IMR-90 (cell line): ENCODE measurements at regions not wholly inside any gene's neighbourhood (a gene's known extent, or its start where the extent isn't known, plus 50 kb on each side); places are given as distances from the start of the nearest gene placed in this dataset.

Source experiments
- ATAC-seq: fragments of 200-7000 bp; cut with Tn5 transposase; 2 replicates; pipeline ENCODE4 v1.9.1; 2020; ENCODE audit warnings: low read depth, mild to moderate bottlenecking, moderate library complexity
- BruUV-seq: library from RNA; stranded (reverse); fragments of 400-500 nt; replicated peaks from 2 replicates; lab custom pipeline; 2021; lab: Mats Ljungman, UMichigan
- CTCF ChIA-PET: fragments of 300-600 bp; formaldehyde crosslinking; extraction: SDS; loops from one replicate; lab custom pipeline; 2021; ENCODE audit warnings: antibody characterized with exemption; lab: Yijun Ruan, JAX
- POLR2A ChIA-PET: fragments of 300-600 bp; sonication (Branson Sonifier 250); formaldehyde crosslinking; loops from one replicate; lab custom pipeline; 2022; ENCODE audit warnings: antibody characterized with exemption; ENCODE audit not compliant: unreplicated experiment; lab: Charles Lee
- DNase-seq: peaks from one replicate; pipeline ENCODE4 v3.0.0; 2013
- H2AFZ ChIP-seq: replicated peaks from 2 replicates; pipeline ENCODE3; 2013; ENCODE audit warnings: low read length, mild to moderate bottlenecking; ENCODE audit not compliant: poor library complexity
- H2AK5ac ChIP-seq: 2 replicates; pipeline ENCODE4 v1.6.1; 2013; ENCODE audit warnings: low read depth, low read length, inconsistent platforms
- H2AK9ac ChIP-seq: replicated peaks from 2 replicates; pipeline ENCODE3; 2013; ENCODE audit warnings: mild to moderate bottlenecking, low read depth, low read length, moderate library complexity; ENCODE audit not compliant: poor library complexity
- H2BK120ac ChIP-seq: 2 replicates; pipeline ENCODE4 v1.6.1; 2013; ENCODE audit warnings: low read depth, low read length, inconsistent platforms
- H2BK15ac ChIP-seq: 3 replicates; pipeline ENCODE4 v1.6.1; 2013; ENCODE audit warnings: low read depth, low read length, inconsistent platforms
- H2BK20ac ChIP-seq: 2 replicates; pipeline ENCODE4 v1.6.1; 2013; ENCODE audit warnings: low read depth, mild to moderate bottlenecking, inconsistent platforms, low read length, moderate library complexity
- H2BK5ac ChIP-seq: 2 replicates; pipeline ENCODE4 v1.6.1; 2013; ENCODE audit warnings: mild to moderate bottlenecking, low read depth, low read length, inconsistent platforms; ENCODE audit not compliant: poor library complexity, severe bottlenecking
- H3K14ac ChIP-seq: replicated peaks from 2 replicates; pipeline ENCODE4 v1.6.1; 2013; ENCODE audit warnings: low read depth, low read length, inconsistent platforms
- H3K18ac ChIP-seq: 2 replicates; pipeline ENCODE4 v1.6.1; 2013; ENCODE audit warnings: low read depth, low read length, control low read depth
- H3K23ac ChIP-seq: 2 replicates; pipeline ENCODE4 v1.6.1; 2013; ENCODE audit warnings: low read depth, low read length, inconsistent platforms
- H3K27ac ChIP-seq: 2 replicates; pipeline ENCODE4 v1.5.1; 2013; ENCODE audit warnings: mild to moderate bottlenecking, control low read depth, low read length; ENCODE audit not compliant: insufficient read depth
- H3K27me3 ChIP-seq: 2 replicates; pipeline ENCODE4 v1.6.1; 2013; ENCODE audit warnings: low read length; ENCODE audit not compliant: control insufficient read depth, insufficient read depth
- H3K36me3 ChIP-seq: 2 replicates; pipeline ENCODE4 v1.6.1; 2013; ENCODE audit warnings: low read length, mixed read lengths; ENCODE audit not compliant: control insufficient read depth, insufficient read depth
- H3K4ac ChIP-seq: 2 replicates; pipeline ENCODE4 v1.6.1; 2013; ENCODE audit warnings: low read depth, low read length, inconsistent platforms
- H3K4me1 ChIP-seq: 2 replicates; pipeline ENCODE4 v1.6.1; 2013; ENCODE audit warnings: low read length, mixed read lengths; ENCODE audit not compliant: control insufficient read depth, insufficient read depth
- H3K4me2 ChIP-seq: 2 replicates; pipeline ENCODE4 v1.6.1; 2013; ENCODE audit warnings: low read depth, mild to moderate bottlenecking, control low read depth, low read length, moderate library complexity
- H3K4me3 ChIP-seq: 2 replicates; pipeline ENCODE4 v1.5.1; 2013; ENCODE audit warnings: low read depth, mild to moderate bottlenecking, control low read depth, low read length, moderate library complexity; ENCODE audit not compliant: insufficient read depth
- H3K56ac ChIP-seq: 2 replicates; pipeline ENCODE4 v1.6.1; 2013; ENCODE audit warnings: low read length, inconsistent platforms; ENCODE audit not compliant: insufficient read depth; ENCODE audit errors: extremely low read depth
- H3K79me1 ChIP-seq, 2 experiments: 2 replicates each; pipeline ENCODE4 v1.6.1; 2013; ENCODE audit warnings: low read length in 2 of 2, inconsistent platforms in 1 of 2, low read depth in 1 of 2
- H3K9ac ChIP-seq: 2 replicates; pipeline ENCODE4 v1.6.1; 2013; ENCODE audit warnings: low read depth, low read length, control low read depth
- H3K9me1 ChIP-seq: 2 replicates; pipeline ENCODE4 v1.6.1; 2013; ENCODE audit warnings: low read length, inconsistent platforms; ENCODE audit not compliant: insufficient read depth
- H3K9me3 ChIP-seq: 2 replicates; pipeline ENCODE4 v1.6.1; 2013; ENCODE audit warnings: low read length; ENCODE audit not compliant: control insufficient read depth, insufficient read depth
- H4K20me1 ChIP-seq: 2 replicates; pipeline ENCODE4 v1.6.1; 2013; ENCODE audit warnings: low read length, inconsistent platforms; ENCODE audit not compliant: insufficient read depth
- H4K5ac ChIP-seq: 2 replicates; pipeline ENCODE4 v1.6.1; 2013; ENCODE audit warnings: mild to moderate bottlenecking, low read depth, low read length, control low read depth
- H4K8ac ChIP-seq, 2 experiments: 2 replicates each; pipeline ENCODE4 v1.6.1; 2013; ENCODE audit warnings: low read depth in 2 of 2, low read length in 2 of 2, control low read depth in 1 of 2, inconsistent platforms in 1 of 2
- H4K91ac ChIP-seq: 2 replicates; pipeline ENCODE4 v1.6.1; 2013; ENCODE audit warnings: low read depth, low read length, inconsistent platforms; ENCODE audit not compliant: insufficient read depth
- BHLHE40 ChIP-seq: fragments of 150-350 bp; IDR thresholded peaks from 2 replicates; pipeline ENCODE4 v1.6.1; 2016; ENCODE audit warnings: mild to moderate bottlenecking, low read depth, low read length
- POLR2A ChIP-seq: IDR thresholded peaks from 2 replicates; pipeline ENCODE4 v1.6.1; 2012; ENCODE audit warnings: mild to moderate bottlenecking, low read depth, low read length
- RAD21 ChIP-seq: IDR thresholded peaks from 2 replicates; pipeline ENCODE4 v1.6.1; 2012; ENCODE audit warnings: low read length, improper control_type of control experiment
- RCOR1 ChIP-seq: IDR thresholded peaks from 2 replicates; pipeline ENCODE4 v1.6.1; 2012; ENCODE audit warnings: mild to moderate bottlenecking, low read length, improper control_type of control experiment; ENCODE audit not compliant: insufficient replicate concordance
- WGBS, 2 experiments: methylation state at CpG; one replicate each; pipeline versions ENCODE4 v1.1.5 to v1.1.7; 2013; ENCODE audit warnings: missing lambda C conversion rate in 2 of 2; ENCODE audit not compliant: insufficient read length in 1 of 2; ENCODE audit errors: extremely low coverage in 2 of 2; 5-methylcytosine and 5-hydroxymethylcytosine counted together
- dilution Hi-C: fragments of 300-500 bp; cut with HindIII; formaldehyde crosslinking; loops from one replicate; pipeline ENCODE4 v1.14.3; 2018; ENCODE audit warnings: low sequenced_read_pairs; ENCODE audit not compliant: unreplicated experiment
- in situ Hi-C: fragments of 300-500 bp; cut with MboI; formaldehyde crosslinking; loops from 3 replicates; pipeline ENCODE4 v1.14.3; 2019; ENCODE audit warnings: low sequenced_read_pairs, inconsistent platforms, mixed read lengths
- intact Hi-C: fragments of 100-400 bp; cut with micrococcal nuclease; formaldehyde crosslinking; loops from 2 replicates; pipeline ENCODE4 v1.10.0; 2022

- H2BK15ac ChIP-seq, result no peak overlapping the region
- in situ Hi-C loops (no loop called here), intact Hi-C loops (no loop called here), dilution Hi-C loops (loop anchor here (25.0 kb wide), 1 partner anchor 429 kb away; no protein-coding TSS in a partner anchor)
- H4K91ac ChIP-seq, result no peak overlapping the region
- no peaks in the 10 kb centered on the region for H3K79me1 ChIP-seq
- no peak overlapping the region for H3K56ac ChIP-seq
- no peaks in the 10 kb centered on the region for H3K9me3 ChIP-seq
- no peaks in the 10 kb centered on the region for H3K4me1 ChIP-seq
- H3K4ac ChIP-seq, result no peak overlapping the region
- 0 out of 2 replicates have a peak, but pooled peaks cover 4% of the 10 kb centered on the region for H3K9me1 ChIP-seq
- no TSS peak for BruUV-seq
- H2AK5ac ChIP-seq, result no peak overlapping the region
- H4K5ac ChIP-seq, result no peak overlapping the region
- H4K20me1 ChIP-seq, result no peaks in the 10 kb centered on the region
- H3K23ac ChIP-seq, result no peak overlapping the region
- no peak overlapping the region for H2BK20ac ChIP-seq
- H3K27me3 ChIP-seq, result no peaks in the 10 kb centered on the region; the same call in 1 of the 2 replicates
- H2BK5ac ChIP-seq, result no peak overlapping the region
- no peak overlapping the region for H2AK9ac ChIP-seq
- no peak overlapping the region for H4K8ac ChIP-seq
- no peak overlapping the region for H3K9ac ChIP-seq
- H3K27ac ChIP-seq, result no peak overlapping the region
- H3K4me3 ChIP-seq, result no peak overlapping the region
- TF ChIP-seq RCOR1 (no peak), BHLHE40 (no peak), POLR2A (no peak), RAD21 (no peak)
- no peak overlapping the region for H3K14ac ChIP-seq
- POLR2A ChIA-PET, result no interaction called here
- no CpG with 5 or more reads among the region's 3 CpGs for WGBS, 2 experiments
- no peak overlapping the region for H3K4me2 ChIP-seq
- no peaks in the 10 kb centered on the region for H3K36me3 ChIP-seq
- CTCF ChIA-PET, result interaction anchor here (0.6 kb wide), 1 partner anchor 476 kb away, joined by 3 read pairs; no protein-coding TSS in a partner anchor
- DNase-seq (no peak), ATAC-seq (no peak)
- H2BK120ac ChIP-seq, result no peak overlapping the region
- no peak overlapping the region for H3K18ac ChIP-seq
- no peak overlapping the region for H2AFZ ChIP-seq
These were observed 319.2 kb downstream of the DUSP6 start for GRCh38 chr12:89033062-89033461.
